GM21786 (cell line): ENCODE measurements at regions not wholly inside any gene's neighbourhood (a gene's known extent, or its start where the extent isn't known, plus 50 kb on each side); places are given as distances from the start of the nearest gene placed in this dataset.
"Not testable (repeated sequence)": the region's sequence is repeated elsewhere in the genome, so short reads cannot be mapped to it uniquely, and the experiment has no call there.

Source experiments
- ATAC-seq: cut with Tn5 transposase; IDR thresholded peaks from one replicate; pipeline ENCODE4 v1.9.1; 2021; ENCODE audit not compliant: unreplicated experiment

DNA sequence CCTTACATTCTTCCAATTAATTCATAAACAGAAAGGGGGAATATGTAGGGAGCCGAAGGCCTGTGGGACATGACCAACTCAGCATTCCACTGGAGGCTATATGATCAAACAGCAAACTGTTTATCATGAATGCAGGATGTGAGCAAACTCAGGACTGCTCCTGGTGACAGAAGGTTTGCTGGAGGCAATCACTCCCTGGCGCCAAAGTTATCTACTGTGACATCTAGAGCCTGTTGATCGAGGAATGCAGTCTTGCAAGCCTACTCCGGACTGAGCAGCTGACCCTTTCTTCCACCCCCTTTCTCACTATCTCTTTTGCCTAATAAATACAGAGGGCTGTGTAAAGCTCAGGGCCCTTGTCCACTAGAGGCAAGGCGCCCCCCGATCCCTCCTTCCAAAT, 122.0 kb upstream of the ZCCHC13 start:
- ATAC-seq, result not testable (repeated sequence)

DNA sequence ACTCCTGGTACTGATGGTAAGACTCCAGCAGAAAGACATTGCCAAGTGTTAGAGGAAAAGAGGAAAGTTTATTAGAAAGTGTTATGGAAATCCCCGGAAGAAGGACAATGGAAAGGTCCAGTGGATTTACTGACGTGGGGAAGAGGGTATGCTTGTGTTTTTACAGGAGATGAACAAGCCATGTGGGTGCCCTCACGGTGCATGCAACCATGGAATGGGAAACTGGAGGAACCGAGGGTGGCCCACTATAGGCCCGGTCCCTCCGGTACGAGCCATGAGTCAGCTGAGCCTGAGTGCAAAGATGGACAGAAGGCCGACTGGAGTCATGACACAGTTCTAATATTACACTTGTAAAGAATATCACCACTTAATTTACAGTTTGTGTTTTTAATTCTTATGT, 123.3 kb upstream of the ZCCHC13 start:
- no peak for ATAC-seq

- no peak for ATAC-seq
These were observed 124.0 kb upstream of the ZCCHC13 start for GRCh38 chrX:74179990-74180389.

GRCh38 chrX:74179499-74179898, 124.5 kb upstream of the ZCCHC13 start:
- ATAC-seq, result no peak

GRCh38 chrX:74179071-74179470, 124.9 kb upstream of the ZCCHC13 start:
- no peak for ATAC-seq

DNA sequence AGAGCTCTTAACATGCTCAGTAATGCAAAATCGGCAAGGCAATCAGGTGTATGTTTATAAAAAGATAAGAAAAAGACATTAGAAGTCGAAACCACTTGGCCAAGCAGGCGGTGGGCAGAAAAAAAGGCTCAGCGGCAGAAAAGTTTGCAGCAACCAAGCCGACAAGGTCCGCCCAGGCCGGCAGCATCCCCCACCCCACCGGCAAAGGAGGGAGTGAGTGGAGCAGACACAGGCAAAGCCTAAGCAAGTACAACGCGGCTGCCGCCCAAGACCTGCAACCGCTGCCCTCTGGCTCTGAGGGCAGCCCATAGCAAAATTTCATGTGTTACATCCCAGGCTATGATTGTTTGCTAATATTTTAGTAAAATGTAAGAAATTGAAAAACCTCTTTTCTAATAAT, 125.4 kb upstream of the ZCCHC13 start:
- no peak for ATAC-seq

GRCh38 chrX:74171465-74171864, 132.5 kb upstream of the ZCCHC13 start:
- ATAC-seq, result no peak

- no peak for ATAC-seq
These were observed 141.8 kb upstream of the ZCCHC13 start for GRCh38 chrX:74162199-74162598.

- no peak for ATAC-seq
These were observed 143.2 kb upstream of the ZCCHC13 start for GRCh38 chrX:74160816-74161215.

DNA sequence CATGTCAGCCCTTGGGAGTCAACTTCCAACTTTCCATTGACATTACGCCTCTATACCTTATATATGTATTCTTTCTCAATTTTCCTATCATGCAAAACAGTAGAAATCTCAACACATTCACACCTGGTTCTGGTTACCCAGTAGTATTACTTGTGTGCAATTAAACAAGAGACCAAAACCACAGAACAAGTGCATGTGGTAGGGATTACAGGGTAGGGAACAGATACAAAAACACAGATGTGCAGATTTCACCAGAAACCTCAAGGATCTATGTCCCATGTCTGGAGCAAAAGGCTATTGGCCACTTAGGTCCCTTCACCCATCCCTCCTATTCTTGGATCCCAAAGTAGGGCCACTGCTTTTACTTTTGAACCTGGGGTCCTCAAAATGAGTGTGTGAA, 143.6 kb upstream of the ZCCHC13 start:
- ATAC-seq, result no peak

DNA sequence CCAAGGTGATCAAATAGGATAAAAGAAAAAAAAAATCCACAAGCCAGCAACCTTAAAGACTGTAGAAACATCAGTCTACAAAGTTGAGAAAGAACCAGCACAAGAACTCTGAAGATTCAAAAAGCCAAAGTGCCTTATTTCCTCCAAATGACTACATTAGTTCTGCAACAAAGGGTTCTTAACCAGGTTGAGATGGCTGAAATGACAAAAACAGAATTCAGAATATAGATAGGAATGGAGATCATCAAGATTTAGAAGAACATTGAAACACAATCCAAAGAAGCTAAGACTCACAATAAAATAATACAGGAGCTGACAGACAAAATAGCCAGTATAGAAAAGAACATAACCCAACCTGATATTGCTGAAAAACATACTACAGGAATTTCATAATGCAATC, 156.5 kb upstream of the ZCCHC13 start:
- ATAC-seq, result no peak

DNA sequence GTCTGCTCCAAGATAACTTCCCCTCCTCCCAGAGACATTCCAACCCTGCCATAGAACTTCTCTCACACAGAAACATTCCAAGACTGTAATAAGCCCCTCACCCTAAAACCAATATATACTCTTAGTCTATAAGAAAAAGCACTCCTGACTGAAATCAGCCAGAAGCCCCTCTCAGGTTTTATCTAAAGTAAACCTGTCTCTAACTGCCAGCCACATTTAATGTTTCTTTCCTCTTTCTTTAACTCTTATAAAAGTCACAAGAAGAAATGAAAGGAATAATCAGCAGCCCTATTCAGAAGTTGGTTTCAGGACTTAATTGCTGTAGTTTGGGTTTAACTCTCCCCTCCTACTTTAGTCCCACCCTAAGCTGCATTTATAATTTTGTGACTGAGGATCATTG, 165.0 kb upstream of the ZCCHC13 start:
- no peak for ATAC-seq

DNA sequence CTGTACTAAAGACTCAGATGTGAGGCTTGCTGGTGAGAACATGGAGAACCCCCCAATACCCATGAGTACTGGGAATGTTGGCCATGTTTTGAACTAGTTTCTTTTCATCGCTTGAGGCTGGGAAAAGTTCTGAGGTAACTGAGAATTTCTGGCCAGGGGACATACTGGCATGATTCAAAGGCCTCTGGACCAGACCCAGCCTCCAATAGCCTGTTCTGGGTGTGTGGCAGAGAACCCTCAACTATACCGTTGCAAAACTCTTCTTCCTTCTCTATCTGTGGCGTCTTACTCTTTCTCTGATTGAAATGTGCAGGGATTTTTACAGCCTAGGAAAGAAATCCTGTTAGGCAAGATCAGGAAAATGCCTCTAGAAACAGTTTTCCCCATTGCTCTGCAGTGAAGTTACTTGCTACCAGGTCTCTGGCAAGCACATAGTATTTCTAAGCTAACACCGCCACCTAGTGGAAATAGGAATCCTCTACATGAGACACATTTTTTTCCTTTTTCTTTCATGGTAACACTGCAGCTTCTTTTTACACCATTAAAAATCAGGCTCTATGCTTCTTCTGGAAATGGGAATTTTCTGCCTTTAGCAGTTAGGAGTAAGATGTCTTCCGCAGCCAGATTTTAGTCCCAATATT, 170.7 kb upstream of the ZCCHC13 start:
- peak; percentile 77 for ATAC-seq

DNA sequence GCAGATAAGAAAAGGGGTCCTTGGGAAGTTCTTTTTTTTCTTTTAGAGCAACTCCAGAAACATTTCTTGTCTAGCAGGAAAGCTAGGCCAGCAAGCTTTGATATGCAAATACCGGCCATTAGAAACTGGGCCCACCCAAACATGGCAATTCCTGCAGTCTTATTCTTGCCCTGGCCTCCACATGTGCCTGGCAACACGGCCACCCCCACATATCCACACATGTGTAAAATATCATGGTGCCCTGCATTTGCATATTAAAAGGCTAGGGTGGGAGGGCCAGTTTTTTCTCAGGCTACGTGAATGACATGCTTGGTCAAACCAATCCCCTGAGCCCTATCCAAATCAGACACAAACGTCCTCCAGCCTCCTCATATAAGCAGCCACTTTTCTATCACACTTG, 171.7 kb upstream of the ZCCHC13 start:
- no peak for ATAC-seq

DNA sequence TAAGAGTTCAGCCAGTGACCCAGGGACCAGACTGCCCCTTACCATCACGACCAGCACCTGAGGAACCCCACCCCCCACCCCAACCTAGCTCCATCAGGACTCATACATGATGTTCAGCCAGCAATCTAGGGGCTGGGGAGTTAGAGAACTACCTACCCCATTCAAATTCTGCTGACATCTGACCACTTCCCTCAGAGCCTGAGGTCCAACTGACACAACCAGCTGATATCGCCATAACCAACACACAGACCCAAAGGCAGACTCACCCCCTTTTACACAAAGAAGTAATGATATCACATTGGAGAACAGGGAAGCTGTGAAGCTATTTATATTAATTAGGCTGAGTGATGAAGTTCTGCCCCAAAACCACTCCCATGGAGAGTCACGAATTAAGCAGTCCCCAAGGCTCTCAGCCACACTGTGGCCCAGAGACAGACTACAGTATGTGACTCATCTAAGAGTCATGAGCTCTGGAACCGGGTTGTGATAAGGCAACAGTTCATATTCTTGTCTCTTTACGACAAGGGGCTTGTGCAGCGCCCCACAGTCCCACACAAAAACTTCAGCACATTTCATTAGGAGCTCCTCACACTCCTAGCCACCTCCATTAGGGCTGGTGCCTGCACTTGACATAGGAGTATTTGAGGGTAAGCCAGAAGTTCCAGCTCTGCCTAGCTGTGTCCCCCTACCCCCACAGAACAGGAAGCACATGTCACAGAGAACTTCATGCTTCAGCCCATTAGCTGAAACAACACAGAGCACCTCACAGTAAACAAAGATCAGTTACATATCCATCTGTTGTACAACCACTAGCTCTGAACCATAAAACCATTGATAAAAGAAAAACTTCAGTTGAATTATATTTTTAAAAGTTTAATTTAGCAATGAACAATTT, 184.7 kb upstream of the ZCCHC13 start:
- no peak for ATAC-seq

- no peak for ATAC-seq
These were observed 185.7 kb upstream of the ZCCHC13 start for GRCh38 chrX:74117962-74118902.

DNA sequence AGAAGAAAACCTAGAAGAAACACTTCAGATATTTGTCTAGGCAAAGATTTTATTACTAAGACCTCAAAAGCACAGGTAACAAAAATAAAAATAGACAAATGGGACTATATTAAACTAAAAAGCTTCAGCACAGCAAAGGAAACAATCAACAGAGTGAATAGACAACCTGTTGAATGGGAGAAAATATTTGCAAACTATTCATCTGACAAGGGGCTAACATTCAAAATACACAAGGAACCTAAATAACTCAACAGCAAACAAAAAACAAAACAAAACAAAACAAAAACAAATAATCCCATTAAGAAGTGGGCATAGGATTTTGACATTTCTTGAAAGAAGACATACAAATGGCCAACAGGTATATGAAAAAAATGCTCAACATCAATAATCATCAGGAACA, 192.7 kb upstream of the ZCCHC13 start:
- ATAC-seq, result no peak

- no peak for ATAC-seq
These were observed 196.3 kb upstream of the ZCCHC13 start for GRCh38 chrX:74107666-74108065.

- no peak for ATAC-seq
These were observed 199.5 kb upstream of the ZCCHC13 start for GRCh38 chrX:74104356-74105015.

GRCh38 chrX:74098407-74098806, 205.6 kb upstream of the ZCCHC13 start:
- not testable (repeated sequence) for ATAC-seq

DNA sequence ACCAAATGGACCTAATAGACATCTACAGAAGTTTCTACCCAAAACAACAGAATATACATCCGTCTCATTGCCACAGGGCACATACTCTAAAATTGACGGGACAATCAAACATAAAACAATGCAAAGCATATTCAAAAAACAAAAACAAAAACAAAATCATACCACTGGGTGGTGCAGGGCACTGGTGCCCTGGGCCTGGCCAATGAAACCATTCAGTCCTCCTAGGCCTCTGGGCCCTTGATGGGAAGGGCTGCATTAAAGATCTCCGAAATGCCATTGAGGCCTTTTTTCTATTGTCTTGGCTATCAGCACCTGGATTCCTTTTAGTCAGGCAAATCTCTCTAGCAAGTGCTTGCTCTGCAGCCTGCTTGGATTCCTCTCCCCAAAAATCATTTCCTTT, 213.9 kb upstream of the ZCCHC13 start:
- ATAC-seq, result no peak
